ENCODE measurements at regions not wholly inside any gene's neighbourhood (a gene's known extent, or its start where the extent isn't known, plus 50 kb on each side); places are given as distances from the start of the nearest gene placed in this dataset.

DNA sequence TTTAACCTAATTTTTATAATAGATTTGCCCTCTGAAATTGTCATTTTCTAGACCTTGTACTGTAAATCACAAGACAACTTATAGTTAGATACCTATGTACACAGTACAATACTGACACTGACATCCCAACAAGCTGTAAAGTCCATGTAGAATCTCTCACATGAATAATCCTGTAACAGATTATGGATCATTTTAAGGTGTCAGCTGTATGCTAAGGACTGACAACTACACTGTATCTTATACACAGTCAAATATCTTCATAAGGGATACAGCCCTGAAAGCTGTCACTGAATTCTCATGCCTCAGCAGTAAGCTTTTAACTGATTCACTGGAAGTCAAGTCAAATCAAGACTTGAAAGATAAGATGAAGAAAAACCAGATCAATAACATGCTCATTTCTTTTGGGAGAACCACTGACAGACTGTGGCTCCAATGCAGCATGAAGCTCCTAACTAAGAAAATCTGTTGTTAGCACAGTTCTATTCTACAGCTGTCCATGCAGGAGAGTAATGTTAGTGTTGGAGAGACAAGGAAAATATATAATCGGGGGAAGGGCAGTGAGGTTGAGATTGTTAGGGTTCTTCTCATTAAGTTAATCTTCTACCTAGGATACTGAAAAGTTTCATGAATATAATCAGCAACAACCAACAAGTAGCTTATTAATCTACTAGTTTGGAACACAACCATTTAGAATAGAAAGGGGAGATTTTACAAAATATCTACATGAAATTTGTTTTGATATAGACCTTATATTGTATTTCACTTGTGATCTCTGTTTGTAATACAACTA is 612.0 kb downstream of the PCDH18 start:
- DNase-seq, result no peak

DNA sequence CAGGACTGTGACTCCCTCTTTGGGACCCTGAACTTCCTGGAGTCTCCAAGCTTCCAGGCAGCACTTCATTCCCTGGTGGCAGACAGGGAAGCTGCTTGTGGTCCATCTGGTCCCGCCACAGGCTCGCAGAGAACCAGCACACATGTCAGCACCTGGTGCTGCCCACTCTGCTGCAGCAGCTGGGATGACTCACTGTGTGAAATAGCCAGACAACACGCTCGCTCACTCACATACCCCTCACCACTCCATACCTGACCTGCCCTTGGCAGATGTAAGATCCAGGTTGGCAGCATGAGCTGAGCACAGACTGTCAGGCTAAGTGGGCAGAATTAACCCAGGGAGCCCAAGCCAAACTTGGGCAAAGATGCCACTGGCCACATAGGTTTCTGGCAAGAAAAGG is 613.5 kb downstream of the PCDH18 start:
- no peak for DNase-seq

DNA sequence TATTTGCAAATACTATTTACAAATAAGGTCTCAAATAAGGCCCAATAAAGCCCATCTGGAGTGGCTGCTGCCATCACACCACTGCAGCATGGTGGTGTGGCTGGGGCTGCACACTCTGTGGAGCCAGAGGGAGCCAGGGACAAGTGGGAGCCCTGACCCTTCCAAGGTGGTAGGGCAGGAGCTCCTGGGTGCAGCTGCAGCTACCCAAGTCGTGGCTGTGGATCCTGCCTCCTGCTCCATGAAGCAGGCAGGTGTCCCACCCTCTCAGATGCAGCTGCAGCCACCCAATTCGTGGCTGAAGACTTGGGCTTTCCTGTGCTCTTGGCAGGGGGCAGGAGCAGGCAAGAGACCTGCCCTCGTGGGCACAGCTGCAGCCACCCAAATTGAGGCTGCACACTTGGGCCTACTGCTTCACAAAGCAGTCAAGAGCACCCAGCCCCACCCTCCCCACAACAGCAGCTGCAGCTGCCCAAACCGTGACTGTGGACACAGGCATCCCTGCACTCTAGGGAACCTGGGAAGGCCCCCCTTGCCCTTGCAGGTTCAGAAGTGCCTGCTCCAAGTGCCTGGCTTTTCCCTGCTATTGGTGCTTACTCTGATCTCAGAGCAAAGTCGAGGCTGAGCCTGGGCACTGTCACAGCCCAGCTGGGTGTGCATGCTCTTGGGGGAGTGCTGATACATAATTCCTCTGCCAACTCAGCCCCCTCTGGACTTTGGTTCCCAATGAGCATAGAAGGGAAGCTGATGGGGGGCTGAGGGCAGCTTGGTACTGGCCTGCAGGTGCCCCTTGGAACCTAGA is 614.8 kb downstream of the PCDH18 start:
- DNase-seq, result no peak

DNA sequence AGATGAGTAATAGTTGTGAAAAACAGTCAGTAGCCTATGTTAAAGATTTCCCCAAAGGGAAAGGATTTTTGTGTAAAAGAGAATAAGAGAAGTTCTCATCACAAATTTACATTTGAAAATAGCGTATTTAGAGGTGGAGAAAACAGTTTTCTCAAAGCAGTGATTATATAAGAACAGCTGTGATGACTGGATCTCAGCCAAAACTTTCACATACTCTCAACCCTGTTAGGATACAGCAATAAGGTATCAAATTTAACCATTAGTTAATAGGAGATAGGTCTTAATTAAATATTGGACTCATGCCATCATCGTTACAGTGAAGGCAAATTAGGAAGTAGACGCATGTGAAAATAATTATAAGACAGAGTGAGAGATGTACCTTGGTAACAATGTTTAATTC is 622.7 kb downstream of the PCDH18 start:
- DNase-seq, result no peak

DNA sequence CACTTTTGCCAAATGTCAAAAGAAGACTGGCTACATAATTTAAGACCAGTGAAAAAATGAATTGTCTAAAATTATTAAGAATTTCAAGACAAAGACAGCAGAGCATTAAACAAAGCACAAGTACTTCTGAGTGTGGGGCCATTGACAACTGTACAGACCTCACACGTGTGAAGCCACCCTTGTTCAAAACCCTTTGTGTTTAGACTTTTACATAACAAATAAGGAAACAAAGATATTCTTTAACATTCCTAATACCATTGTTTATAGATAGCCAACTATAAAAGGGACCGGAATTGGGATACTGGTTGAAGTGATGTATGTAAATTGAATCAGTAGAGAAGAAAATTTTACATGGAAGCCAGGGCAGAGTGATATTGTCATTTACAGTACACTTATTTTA is 624.2 kb downstream of the PCDH18 start:
- DNase-seq, result no peak

DNA sequence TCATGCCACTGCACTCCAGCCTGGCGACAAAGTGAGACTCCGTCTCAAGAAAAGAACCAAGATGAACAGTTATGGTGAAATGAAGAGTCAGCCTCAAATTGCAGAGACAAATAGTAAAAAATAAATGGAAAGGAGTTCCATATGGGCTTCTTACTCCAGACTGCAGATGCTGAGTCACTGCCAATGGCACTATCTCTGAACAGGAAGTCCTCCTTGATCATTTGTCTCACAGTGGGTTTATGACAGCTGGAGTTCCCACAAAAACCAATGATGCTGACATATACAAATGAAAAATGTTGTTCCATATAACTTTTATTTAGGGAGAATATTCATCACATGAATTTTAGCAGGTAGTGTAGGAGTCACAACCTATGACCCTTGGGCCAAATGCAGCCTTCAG is 631.6 kb downstream of the PCDH18 start:
- DNase-seq, result no peak

DNA sequence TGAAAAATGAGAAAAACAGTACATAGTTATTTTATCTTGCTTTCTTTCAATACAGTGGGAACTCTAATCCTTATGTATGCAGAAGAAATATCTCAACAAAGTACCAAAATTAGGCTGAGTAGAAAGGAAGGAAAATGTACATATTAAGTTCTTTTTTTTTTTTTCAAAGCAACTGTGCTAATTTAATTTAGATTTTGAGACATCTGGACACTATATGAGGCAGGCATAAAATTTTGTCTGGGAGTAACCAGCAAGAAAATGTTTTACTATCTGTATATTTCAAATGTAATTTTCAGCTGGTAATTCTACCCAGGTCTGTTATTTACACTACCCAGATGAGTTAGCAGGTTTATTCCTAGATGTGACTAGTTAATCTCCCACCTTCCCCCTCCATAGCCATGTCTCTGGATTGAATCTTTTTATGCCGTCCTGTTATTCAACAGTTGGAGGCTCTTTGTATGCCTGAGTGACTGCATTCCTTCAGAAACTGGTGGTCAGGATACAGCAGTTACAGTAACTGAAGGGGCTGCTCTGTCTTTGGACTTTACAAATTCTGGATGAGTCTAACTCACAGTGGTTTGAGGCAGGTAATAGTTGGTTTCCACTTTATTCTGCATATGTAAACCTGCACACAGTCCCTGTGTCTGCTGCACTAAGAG is 633.6 kb downstream of the PCDH18 start:
- DNase-seq, result no peak

DNA sequence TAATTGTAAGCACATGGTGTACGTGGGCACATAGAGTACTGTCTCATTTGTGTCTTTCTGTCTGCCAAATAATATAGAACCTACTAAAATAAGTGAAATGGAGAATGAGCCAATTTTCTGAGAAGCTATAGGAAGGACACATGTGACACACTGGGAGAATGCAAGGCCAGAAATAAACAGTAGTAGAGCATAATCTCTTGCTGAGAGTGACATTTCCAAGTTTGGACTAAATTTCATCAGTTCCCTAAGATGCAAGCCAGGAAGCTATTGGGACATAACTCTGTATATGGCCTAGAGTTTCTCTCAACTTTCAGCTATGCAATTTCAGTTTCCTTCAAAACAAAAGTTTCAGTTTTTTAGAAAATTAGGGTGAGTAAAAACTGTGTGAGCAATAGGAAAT is 638.7 kb downstream of the PCDH18 start:
- no peak for DNase-seq

DNA sequence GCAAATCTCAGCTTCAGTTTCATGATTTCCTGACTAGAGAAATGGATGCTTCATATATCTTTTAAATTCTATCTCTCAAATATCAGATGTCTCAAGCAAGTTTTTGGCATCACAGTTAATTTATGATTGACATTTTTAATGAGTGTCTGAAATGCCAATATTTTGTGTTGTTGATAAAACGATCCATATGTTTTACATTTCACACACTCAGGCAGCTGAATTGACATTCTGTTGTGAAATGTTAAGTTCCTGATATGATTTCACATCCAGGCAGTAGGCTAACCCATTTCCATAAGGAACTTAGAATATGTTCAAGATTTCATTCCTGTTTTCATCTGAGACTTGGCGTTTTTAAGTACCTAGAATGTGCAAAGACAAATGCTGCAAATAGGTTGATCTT is 650.6 kb downstream of the PCDH18 start:
- DNase-seq, result no peak

DNA sequence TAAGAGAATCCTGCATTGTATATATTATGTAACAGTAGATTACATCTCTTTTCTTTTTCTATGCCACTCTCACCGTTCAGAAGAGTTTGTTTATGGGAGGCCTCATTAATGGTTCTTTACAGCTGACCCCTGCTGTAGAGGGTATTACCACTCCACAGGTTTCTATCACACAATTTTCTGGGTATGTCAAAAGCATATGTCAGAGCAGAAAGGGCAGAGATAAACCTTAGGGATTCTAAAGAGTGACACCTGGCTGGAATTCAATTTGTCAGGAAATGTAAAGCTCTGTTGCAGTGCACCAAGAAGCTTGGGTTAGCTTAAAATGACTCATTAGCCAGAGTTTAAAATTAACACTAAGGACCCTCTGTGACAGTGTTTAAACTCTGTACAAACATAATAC is 658.7 kb downstream of the PCDH18 start:
- no peak for DNase-seq

DNA sequence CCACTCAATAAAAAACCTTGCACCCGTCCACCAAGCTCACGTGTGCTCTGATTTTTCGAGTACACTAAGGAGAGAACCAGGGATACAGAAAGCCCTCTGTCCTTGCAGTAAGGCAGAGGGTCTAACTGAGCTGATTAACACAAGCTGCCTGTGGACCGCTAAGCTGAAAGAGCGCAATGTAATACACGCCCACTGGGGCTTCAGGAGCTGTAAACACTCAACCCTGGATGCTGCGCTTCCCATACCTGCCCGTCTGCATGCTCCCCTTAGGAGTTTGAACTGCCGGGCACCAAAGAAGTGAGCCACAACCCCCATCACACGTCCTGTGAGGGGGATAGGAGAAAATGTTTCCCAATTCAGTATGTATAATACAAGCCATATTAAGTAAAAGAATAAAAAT is 664.8 kb downstream of the PCDH18 start:
- DNase-seq, result no peak

DNA sequence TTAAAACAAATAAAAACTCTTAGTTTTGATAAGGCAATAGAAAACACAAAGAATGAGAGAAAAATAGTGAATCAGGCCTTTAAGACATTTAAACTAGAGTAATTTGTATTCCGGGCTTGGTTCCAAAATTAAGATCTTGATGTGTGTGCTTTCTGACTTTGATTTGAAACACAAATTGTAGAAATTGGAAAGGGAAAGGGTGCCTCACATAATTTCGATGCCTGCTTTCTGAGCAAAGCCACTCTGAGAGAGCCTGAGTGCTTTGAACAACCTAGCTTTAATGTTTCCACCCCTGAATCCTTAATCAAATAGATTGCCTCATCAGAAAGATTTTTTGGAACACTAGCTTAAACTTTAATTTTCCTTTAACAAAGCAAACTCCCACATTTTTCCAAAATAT is 666.8 kb downstream of the PCDH18 start:
- no peak for DNase-seq

DNA sequence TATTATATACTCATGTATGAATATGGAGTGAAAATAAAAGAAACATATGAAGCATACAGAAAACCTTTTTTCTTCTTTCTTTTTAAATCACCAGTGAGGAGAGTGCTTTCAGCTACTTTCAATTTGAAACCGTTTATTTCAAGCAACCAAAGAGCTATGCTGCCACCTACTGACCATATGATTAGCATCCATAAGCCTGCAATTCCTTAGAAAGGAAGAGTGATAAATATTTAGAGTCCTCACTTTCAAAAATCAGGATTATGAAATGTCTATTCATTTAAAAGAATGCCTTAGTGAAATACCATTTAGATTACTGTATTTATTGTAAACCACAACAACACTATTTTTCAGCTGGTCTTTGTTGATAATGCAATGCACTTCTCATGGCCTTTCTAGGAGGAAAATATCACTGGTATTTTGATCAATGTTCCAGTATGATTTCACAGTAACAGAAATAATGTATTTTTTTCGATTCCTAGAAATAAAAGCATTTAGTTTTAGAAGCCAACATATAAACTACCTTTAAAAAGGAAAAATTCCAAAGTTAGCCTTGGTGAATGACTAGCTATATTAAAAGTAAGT is 667.6 kb downstream of the PCDH18 start:
- DNase-seq, result peak; percentile 37

DNA sequence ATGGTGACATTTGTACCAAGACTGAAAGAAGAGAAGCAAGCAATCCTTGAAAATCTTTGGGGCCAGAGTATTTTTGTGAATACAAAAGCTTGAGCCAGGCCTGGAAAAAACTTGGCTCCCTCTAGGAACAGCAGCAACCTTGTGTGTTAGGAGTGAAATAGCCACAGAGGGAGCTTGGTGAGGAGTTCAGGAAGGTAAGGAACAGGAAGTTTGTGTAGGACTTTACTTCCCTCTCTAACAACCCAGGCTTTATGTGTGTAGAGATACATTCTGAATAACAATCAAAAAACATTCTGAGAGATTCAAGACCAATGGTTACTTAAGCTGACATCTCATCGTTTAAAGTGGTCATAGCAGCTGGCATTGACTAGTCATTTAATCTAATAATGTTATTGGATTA is 668.5 kb downstream of the PCDH18 start:
- DNase-seq, result no peak

DNA sequence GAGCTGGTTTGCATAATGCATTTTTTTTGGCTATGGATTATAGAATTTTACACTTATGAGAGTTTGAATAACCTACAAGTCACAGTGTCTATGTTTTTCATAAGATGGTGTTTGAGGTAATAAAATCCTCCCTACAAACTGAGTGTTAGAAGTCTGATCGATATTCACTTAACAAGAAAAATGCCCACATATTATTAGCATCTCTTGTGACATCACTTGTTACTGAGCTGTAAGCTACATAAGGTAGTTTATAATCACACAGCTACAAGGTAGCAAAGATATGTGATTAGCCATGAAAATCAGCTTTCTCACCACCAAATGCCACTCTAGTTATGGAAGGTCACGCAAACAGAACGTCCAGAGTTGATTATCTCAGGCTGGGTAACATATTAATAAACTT is 669.6 kb downstream of the PCDH18 start:
- DNase-seq, result no peak

DNA sequence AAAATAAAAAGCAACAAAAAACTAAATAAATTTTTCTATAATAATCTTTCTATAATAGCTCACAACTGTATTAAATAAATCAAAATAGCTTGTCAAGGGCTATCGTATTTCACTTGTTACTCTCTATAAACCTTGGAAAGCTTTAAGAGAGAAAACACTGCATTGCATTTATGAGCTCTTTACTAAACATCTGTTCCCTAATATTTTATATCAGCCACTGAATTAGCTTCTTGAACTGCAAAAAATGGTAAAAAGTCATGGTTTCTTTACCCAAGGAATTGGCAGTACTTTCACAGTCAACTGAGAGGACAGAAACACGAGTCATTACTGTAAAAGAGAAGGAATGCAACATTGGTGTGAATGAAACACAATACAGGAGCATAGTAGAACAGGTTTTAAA is 671.2 kb downstream of the PCDH18 start:
- no peak for DNase-seq

DNA sequence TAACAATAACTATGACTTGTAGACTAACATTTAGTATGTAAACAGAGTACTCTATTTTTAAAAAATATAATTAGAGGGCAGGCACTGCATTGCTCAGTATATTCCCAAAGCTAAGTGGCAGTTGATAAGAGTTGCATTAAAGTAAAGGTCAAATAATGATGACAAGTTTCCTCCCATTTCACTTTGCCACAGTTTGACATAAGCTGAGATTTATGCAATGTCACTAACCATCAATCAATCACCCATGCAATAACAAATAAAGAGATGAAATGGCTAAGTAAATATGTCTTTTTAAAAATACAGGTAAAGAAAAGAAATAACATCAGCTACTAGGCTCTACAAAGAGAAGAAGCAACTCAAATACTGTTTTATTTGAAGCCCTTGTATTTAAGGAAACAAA is 673.4 kb downstream of the PCDH18 start:
- no peak for DNase-seq

DNA sequence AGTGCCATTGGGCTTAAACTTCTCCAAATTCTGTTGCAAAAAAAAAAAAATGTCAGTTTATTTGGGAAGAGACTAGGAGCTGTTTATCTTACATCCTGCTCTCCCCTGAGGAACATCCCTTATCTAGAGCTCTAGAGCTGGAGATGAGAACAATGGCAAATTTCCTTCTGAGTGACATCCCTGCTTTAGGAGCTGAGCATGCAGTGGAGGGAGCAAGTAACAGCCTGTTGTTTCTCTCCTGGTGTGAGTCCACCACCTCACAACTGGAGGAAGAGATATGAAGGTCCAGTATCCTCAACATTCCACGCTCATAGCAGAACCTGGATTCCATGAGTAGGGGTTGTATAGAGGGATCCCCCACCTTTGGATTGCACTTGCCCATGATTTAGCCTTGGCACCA is 676.4 kb downstream of the PCDH18 start:
- no peak for DNase-seq

DNA sequence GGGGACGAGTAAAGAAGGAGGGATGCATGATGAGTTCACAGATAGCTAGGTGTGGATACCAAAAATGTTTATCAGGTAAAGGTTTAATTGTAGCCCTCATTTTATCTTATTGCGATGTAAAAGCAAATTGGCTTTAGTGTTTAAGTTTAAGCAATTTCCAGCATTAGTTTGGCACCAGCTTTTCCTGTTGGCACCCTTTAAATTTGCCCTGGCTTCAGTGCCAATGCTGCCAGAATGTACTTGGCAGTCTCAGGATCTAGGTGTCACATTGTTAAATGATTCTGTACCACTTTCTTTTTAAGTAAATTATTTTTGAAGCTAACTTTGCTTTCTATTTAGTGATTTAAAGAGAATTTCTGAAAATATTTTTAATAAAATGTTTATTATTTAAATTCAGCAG is 681.8 kb downstream of the PCDH18 start:
- DNase-seq, result no peak

DNA sequence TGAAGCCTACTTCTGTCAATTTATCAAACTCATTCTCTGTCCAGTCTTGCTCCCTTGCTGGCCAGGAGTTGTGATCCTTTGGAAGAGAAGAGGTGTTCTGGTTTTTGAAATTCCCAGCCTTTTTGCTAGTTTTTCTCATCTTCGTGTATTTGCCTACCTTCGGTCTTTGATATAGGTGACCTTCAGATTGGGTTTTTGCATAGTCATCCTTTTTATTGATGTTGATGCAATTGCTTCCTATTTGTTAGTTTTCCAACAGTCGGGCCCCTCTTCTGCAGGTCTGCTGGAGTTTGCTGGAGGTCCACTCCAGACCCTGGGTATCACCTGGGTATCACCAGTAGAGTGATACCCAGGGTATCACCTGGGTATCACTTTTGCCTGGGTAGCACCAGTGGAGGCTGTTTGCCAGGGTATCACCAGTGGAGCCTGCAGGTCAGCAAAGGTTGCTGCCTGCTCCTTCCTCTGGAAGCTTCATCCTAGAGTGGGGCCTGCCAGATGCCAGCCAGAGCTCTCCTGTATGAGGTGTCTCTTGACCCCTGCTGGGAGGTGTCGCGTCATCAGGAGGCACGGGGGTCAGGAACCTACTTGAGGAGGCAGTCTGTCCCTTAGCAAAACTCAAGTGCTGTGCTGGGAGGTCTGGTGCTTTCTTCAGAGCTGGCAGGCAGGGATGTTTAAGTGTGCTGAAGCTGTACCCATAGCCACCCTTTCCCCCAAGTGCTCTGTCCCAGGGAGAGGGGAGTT is 684.2 kb downstream of the PCDH18 start:
- no peak for DNase-seq

DNA sequence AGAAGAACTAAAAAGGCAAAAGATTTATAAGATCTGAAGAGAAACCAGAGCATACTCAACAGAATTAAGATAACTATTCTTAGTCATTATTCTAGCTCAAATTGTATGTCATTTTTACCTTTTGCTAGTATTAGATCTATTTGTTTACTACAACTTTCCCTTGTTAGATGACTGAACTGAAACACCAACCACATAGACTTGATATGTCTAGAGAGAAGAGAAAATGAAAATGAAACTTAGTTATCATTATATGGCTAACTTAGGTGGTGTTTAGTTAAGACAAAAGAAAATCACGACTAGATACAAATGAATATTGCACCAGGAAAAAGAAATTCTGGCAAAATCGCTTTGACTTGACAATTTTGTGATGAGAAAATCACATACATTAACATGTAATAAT is 690.8 kb downstream of the PCDH18 start:
- DNase-seq, result no peak

DNA sequence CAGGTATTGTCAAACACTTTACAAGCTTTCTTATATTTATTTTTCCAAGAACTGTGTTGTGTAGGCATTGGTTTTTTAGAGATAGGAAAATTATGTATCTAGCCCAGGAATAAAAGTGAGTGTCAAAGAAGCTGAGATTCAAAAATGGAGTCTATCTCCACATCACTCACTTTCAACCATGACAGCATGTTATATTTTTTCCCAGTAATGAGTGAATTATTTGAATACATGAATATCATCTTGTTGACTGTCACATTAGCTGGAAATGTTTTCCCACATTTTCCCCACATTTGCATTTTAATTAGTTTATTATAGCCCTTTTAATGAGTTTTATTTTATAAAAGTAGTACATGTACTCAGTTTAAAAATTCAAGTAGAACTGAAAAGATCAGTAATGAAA is 693.7 kb downstream of the PCDH18 start:
- DNase-seq, result no peak

DNA sequence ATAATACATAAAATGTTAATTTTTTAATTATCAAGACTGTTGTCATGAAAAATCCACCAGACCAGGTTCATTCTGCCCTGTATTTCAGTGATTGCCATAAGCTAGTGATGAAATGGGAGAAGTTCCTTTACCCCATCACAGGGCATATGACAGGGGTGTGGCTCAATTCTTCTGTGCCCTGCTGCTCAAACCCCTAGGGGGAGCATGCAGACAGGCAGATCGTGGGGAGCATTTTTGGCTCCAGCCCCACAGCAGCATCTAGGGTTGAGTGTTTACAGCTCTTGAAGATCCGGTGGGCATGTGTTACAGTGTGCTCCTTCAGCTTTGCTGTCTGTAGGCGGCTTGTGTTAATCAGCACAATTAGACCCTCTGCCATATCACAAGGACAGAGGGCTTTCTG is 700.7 kb downstream of the PCDH18 start:
- DNase-seq, result no peak

Measured in CD4-positive, alpha-beta T cell treated with Interleukin-12 subunit alpha and Interleukin-12 subunit beta, for 1 hour (primary cell).